GM19351 (cell line): ENCODE measurements at regions not wholly inside any gene's neighbourhood (a gene's known extent, or its start where the extent isn't known, plus 50 kb on each side); places are given as distances from the start of the nearest gene placed in this dataset.

Experiments
- ATAC-seq: cut with Tn5 transposase; IDR thresholded peaks from one replicate; pipeline ENCODE4 v1.9.1; 2021; ENCODE audit warnings: mild to moderate bottlenecking, moderate library complexity; ENCODE audit not compliant: unreplicated experiment

DNA sequence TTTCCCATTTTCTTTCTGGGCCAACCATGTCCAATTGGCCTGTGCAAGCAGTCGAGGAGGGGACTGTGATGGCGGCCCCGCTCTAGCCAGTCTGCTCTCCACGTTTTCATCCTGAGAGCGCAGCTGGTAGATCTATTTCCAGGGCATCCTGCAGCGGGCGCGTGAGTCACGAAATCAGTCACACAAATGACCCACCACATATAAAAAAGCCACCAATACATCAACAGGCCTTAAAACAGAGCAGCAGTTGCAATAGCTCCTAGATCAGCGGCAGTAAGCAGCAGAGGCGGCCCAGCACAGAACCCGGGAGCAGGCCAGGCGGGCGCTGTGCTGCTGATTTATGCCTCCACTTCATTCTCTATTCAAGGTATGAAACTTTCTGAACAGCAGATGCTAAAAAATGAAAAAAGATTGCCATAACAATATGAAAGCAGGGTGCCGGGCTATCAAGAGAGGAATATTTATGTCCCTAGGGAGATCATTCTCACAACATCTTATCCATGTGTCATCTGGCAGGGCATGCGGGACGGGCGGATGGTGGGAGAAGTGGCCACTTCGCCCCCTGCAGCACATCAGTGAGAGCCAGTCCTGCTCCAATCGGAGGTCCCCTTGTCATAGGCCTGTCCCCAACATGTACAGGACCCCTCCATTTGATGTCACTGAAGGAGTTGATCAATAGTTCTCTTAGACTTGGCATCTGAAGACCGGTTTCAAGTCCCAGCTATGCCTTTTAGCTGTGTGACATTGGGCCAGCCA, 98.0 kb upstream of the GPR26 start:
- no peak for ATAC-seq

DNA sequence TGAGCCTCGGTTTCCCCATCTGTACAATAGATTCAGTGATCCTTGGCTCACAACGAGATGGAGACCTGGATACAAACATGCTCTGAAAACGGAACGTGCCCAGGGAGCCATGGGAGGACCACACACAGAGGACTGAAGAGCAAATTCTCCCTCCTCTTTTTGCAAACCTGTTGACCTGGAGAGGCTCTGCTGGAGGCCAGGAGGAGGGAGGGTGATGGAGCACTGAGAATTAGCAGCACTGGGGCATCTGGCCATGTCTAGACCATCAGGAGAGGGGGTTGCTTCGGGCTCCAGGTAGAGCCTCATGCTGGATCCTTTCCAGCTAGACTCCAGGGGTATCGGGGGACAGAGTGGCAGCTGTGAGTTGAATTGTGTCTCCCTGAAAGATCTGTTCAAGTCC, 97.4 kb upstream of the GPR26 start:
- ATAC-seq, result no peak

DNA sequence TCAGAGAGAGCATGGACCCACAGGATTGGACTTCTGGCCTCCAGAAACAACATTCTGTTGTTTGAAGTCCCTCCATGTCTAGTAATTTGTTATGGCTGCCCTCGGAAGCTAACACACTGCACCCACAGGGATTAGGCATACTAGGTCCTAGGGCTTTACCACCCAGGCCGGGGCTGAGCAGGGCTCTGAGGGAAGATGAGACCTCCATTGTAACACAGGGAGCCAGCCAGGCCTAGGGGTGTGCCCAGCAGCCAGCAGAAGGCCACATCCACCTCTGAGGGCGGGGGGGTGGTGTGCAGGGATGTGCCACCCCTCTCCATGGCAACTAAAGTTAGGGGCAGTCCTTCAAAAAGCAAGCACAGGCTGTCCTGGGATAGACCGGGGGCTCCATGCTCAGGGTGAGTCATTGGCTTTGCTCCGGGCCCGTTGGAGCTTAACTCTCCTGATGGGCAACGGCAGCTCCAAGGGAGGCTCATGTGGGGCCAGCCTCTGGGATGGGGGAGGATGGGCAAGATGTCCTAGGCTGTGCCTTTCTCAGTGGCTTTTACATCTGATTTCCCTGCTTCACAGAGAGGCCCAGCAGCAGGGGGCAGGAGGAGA, 96.6 kb upstream of the GPR26 start:
- no peak for ATAC-seq

DNA sequence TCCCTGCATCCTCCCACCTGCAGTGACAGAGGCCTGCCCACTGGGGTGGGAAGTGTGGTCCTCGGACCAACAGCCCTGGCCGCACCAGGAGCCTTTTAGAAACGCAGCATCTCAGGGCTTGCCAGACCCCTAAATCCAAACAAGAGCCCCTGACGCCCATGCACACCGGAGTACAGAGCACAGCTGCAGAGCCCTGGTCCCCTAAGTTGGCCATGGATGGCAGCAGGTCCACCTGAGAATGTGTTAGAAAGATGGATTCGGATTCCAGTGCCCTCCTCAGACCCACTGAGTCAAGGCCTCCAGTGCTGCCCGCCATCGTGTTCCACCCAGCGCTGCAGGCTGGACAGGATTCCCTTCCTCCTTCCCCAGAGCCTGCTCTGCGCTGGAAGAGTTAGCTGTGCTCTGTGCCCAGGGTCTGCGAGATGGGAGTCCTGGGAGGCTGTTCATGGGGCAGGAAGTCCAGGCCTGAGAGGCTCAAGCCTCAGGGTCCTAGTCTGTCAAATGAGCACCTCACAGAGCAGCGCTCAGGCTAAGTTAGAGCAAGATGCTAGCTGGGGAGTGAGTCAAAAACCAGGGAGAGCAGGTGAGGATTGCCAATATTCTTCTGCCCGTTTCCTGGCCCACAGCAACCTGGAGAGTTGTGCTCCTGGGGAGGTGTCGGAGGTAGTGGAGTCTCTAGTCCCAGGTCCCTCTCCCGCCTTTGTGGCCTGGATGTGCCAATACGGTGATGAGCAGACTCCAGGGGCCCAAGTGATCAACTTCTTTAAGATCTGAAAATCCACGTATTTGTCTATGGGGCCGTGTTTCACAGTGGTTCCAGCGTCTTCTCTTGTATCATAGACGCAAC, 95.9 kb upstream of the GPR26 start:
- ATAC-seq, result no peak

DNA sequence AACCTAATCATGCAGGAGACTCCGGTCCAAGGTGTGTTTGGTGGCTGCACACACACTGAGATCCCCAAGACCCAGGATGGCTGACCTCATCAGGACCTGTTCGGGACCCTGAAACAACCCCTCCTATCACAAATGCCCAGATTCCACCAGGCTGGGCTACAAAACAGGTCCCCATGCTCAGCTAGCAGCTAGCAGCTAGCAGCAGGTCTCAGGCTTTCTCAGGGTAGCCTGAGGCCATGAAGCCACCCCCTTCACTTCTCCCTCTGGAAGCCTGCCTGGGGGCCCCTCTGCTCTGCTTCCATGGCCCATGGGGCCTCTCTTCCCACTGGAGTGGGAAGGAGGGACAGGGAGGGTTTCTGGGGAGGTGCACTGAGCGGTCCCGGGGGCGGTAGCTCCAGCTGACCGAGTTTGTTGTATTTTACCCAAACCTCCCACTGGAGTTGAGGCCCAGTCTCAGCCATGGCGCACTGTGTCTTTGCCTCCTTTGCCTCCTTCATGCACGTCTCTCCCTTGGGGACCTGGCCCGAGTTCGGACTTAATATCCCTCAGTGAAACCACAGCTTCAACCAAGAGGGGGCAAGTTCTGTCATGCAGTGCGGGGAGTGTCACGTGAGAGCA, 95.1 kb upstream of the GPR26 start:
- ATAC-seq, result no peak

DNA sequence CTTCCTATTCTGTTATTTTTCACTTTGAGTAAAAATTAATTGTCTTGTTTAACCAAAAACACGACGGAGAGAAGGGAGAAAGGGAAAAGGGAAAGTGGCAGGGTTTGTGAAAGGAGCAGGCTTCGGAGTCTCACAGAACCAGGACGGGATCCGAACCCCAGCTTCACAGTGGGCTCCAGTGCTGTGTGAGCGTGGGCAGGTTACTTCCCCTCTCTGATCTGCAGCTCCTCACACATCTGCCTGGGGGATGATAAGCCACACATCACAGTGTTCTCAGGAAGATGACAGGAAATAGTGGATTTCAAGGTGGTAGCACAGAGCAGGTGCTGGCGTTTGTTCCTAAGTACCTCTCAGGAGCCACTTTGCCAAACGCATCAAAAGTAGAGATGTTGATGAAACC, 94.2 kb upstream of the GPR26 start:
- ATAC-seq, result no peak

DNA sequence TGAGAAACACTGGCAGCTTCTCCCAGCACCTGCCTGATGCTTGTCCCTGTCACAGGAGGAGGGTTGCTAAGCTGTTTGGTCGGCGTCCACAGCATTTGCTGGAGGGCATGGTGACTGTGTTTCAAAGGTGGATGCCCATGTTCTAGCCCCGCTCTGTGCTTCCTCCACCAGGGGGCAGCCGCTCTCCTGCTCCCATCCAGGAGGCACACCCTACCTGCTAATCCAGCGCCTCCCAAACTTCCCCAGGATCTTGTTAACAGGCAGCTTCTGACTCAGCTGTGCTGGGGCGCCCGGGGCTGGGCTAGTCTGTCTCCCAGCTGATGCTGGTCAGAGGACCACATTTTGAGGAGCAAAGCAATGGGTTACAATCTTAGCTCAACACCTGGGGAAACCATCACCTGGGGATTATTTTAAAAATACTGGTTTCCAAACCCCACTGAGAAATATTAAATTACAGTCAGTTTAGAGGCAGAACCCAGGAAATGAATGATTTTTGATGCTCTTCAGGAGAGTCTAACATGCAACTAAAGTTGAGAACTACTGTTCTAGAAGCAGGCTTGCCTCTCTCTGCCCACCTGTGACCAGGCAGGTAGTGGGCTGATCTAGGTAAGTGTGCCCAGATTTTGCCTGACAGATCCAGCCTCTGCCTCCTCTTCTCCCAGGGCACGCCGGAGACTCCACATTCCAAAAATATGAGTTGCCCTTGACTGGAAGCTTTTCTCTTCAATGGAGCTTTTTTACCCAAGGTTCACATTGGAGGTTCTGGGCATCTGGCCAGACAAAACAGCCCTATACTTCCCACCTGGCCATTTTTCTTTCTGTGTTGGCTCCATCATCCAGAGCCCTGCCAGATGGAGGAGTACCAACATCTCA, 92.7 kb upstream of the GPR26 start:
- peak; percentile 61 for ATAC-seq

DNA sequence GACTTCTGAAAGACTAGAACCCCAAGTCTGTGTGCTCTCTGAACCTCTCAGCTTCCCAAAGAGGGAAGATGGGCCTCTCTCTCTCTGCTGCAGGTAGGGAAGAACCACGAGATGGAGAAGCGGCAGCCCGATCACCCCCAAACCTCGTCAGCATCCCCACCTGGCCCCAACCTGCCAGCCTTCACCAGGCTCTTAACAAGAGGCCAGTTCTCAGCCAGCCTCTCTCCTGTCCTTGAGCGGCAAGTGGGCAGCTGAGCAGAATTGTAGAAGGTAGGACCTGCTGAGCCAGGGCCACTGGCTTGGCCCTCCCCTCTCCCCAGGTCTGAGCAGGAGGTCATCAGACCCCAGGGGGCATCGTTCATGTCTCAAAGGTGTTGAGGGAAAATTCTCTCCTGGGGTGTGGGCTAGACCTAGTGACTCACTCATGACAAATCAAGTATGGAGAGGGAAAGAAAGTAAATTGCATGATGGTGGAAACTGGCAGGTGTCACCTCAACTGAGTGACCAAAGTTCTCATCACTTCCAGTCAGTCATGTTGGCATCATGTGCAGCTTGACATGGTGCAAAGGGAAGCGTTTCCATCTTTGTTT, 92.0 kb upstream of the GPR26 start:
- no peak for ATAC-seq

DNA sequence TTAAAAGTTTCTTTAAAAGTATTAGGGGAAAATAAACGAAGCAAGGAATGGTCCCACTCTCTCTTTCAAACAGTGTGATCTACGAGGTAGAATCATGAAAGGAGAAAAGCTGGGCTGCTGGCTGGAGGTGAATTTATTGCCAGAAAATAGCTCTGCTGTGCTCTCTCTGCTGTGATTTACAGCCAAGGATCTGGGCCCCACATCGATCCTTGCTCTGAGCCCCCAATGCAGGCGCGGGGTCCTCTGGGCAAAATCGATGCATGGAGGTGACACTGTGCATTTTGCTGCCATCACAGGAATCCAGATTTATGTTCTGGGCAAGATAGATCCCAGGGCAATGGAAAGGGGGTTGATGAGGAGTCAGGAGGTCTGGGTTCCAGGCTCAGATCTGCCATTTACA, 91.0 kb upstream of the GPR26 start:
- ATAC-seq, result no peak

DNA sequence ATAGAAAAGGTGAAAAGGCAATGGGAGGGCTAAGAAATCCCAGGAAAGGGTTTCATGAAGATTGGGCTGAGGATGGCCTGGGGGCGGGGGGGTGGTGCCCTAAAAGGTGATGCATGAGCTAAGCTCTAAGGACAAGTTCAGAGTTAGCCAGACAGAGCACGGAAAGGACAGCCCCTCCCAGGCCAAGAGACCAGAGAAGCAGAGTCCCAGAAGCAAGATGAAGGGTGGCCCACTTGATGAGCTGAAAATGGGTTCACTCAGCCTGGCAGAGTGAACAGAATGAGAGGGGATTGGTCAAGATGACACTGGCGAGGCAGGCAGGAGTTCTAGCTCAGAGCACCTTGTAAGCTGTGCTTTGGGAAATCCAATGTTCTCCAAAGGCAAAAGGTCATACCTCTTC, 89.4 kb upstream of the GPR26 start:
- ATAC-seq, result no peak

DNA sequence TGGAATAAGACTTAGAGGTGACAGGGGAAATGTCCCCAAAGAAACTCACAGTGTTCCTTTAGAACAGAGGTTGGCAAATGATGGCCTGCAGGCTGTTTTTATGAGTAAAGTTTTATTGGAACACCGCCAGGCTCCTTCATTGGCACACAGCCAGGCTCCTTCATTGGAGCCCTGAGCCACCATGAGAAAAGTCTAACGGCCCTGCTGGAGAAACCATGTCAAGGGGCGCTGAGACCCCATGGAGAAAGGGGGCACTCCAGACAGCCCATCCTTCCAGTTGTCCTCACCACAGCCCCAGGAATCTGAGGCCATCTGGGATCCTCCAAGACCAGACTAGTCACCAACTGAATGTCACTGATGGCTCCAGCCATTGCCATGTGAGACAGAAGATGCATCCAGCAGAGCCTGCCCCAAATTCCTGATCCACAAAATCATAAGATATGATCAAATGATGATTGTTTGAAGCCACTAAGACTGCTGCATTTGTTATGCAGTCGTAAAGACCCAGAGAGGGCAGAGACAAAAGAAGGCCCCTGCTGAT, 88.2 kb upstream of the GPR26 start:
- ATAC-seq, result no peak

DNA sequence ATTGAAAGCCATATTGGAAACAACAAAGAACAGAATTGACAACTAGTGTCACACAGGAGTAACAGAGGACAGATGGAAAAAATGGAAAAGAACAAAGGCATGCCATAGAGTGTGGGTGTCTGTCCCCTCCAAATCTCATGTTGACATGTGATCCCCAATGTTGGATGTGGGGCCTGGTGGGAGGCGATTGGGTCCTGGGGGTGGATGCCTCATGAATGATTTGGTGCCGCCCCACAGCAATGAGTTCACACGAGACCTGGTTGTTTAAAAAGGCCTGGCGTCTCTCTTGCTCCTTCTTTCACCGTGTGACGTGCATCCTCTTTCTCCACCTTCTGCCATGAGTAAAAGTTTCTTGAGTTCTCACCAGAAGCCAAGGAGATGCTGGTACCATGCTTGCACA, 87.4 kb upstream of the GPR26 start:
- no peak for ATAC-seq

DNA sequence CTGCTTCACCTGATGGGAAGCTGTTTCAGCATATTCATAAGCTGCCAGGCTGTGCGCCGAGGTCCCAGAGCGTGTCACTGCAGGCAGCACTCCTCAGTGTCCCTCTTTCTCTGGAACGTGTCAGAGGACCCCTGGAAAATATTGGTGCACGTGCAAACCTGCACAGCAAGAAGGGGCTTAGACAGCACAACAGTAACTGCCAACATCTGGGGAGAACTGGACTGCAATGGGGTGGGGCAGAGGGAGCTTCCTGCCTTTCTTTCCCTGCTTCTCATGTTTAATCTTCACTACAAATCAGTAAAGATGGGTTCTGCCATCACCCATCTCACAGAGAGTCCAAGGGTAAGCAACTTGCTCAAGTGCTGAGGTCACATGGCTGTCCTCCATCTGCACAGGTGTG, 86.5 kb upstream of the GPR26 start:
- no peak for ATAC-seq

DNA sequence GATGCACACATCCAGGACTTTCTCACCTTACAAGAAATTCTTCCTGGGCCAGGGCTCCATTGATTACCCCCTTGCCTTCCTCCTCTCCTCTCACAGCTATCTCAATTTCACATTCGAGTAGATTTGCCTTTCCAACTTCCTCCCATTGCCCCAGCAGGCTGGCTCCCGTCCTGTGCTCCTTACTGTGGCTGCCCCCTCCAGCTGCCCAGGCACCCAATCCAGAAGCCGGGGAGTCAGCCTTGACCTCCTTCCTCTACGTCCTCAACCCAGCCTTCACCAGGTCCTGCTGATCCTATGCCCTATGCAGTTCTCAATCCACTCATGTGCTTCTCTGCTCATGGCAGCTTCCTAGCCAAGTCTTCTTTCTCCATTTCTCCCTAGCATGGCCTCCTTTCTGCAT, 85.7 kb upstream of the GPR26 start:
- no peak for ATAC-seq

DNA sequence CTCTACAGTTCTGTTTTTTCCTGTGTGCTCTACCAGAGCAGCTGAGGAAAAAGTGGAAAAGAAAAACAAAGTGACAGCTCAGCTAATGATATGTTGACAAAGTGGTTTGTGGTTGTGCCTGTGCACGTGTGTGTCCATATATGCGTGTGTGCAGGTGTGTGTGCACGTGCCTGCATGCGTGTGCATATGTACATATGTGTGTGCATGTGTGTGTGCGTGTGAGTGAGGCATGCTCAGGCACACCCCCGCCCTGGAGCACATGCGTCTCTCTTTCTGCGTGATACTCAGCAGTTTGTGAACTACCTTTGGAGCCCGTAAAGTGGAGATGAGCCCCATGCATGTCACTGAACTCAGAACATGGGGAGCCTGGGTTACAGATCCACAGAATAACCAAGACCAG, 84.5 kb upstream of the GPR26 start:
- no peak for ATAC-seq

DNA sequence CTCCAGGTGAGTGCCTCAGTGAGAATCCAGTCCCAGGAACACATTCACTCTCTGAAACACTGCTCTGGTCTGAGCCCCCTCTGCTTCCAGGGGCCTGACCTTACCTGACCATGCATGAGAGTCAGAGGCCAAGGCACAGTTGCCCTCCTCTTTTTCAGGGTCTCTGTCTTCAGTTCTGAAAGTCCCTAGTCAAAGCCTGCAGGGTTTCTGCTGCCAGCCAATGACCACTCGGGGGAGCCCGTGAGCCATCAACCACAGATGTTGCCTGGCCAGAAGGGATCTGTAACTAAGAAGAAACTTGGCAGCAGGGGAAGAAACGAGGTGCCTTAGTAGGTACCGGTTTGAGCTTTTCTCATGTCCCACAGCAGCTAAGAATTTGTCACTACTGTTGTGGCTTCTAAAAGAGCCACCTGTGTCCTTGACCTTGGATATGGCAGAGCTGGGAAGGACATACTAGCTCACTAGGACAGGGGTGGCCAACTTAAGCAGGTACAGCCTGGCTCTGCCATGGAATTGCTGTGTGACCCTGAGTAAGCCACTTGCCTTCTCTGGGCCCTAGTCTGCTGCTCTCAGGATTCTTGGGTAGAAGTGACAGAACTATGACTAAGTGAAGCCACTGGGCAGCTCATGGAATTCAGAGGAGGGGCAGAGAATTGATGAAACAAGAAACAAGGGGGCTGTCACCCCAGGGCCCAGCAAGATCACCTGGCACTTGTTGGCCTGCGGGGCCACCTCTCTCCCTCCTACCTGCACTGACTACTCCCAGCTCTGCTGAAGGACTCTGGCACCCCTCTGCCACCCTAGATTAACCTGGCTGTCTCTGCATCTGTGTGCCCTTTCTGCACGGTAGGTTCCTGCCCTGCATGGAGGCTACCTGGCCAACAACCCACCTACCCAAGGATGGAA, 83.8 kb upstream of the GPR26 start:
- ATAC-seq, result peak; percentile 69

DNA sequence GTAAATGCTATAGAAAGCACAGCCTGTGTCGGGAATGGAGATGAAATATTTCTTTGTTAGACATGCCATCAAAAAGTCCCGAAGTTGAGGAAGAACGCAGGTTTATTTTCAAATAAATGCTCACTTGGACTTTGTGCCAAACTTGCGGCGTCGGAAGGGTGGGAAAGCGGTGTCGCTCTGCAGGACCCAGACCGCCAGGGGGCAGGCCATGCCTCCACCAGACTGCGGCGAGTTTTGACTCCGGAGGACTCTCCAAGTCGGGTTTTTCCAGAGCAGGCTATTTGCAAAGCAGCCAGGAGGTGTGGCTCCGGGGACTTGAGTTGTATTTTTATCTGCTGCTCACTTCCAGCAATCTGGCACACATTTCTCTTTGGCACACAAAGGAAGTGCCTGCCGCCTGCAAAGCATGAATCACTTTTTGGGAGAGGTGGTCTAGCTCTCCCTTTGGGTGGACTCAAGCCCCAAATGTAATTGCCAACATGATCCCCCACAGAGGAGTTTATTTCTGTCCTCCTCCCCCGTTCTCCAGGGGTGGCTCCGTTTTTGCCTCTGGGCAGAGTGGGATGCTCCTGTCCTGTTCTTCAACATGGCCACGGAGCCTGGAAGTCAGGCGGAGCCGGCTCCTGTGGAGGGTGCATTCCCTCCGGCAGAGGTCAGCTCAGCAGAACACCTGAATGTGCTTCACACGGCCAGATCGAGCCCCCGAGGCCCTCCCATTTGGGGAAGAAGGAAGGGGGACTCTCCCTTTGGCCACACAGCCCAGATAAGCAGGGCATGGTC, 82.3 kb upstream of the GPR26 start:
- ATAC-seq, result no peak

DNA sequence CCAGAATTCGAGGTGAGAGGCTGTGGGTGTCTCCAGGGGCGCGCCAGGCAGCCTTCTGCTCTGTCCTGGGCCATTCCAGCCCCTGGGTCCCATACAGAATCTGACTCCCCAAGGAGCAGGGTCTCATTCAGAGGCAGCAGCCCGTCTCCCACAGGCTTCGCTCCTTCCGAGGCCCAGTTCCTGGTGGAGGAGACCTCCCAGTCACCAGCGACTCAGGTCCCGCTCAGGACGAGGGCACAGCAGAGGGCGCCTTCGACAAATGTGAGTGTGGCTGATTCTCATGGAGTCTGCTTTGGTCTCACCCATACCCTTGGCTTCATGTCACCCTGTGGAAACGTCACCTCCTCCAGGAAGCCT, 81.8 kb upstream of the GPR26 start:
- ATAC-seq, result no peak
